ENCODE measurements at regions not wholly inside any gene's neighbourhood (a gene's known extent, or its start where the extent isn't known, plus 50 kb on each side); places are given as distances from the start of the nearest gene placed in this dataset.
"Not testable (repeated sequence)": the region's sequence is repeated elsewhere in the genome, so short reads cannot be mapped to it uniquely, and the experiment has no call there.

- no peak for DNase-seq (ENCODE audit: low read depth)
These were observed 349.6 kb upstream of the KCNH7 start for GRCh38 chr2:163187995-163188655.

DNA sequence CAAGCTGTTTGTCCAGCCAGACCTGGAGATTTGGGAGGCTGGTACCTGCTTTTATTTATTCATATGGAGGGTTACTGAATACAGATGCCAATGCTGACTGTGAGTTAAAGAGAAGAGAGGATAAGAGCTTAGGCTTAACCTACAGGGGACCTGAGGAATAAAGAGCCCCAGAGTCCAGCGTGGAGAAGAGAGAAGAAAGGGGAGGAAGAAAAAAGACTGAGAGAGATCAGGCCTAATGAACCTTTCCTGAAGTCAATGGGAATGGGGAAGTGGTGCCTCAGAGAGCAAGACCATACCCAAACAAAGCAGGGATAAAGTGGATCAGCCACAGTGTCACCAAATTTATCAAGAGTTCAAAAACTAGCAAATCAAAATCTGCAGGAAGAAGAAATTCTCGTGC, 348.6 kb upstream of the KCNH7 start:
- no peak for DNase-seq (ENCODE audit: low read depth)

DNA sequence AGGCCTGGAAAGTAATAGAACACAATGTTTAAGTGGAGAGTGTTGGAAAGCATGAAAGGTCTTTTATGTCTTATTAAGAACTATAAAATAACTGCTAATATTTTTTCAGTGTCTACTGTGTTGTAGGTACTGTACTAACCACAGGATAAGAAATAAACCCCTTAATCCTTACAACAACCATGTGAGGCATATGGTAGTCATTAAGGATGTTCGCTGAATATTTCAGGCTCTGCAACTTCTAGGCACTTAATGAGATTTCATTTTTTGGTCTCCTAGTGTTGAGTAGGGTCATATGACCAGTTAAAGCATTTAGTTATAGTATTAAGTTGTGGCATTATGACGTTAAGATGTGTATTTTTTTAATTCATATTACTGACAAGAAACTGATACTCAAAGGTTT, 346.6 kb upstream of the KCNH7 start:
- DNase-seq (ENCODE audit: low read depth) = no peak

GRCh38 chr2:163182764-163183354, 344.3 kb upstream of the KCNH7 start:
- DNase-seq (ENCODE audit: low read depth) = no peak

GRCh38 chr2:163177592-163177991, 339.0 kb upstream of the KCNH7 start:
- no peak for DNase-seq (ENCODE audit: low read depth)

- no peak for DNase-seq (ENCODE audit: low read depth)
These were observed 336.7 kb upstream of the KCNH7 start for GRCh38 chr2:163175294-163175693.

- no peak for DNase-seq (ENCODE audit: low read depth)
These were observed 335.0 kb upstream of the KCNH7 start for GRCh38 chr2:163173591-163173990.

- no peak for DNase-seq (ENCODE audit: low read depth)
These were observed 333.4 kb upstream of the KCNH7 start for GRCh38 chr2:163171786-163172530.

- no peak for DNase-seq (ENCODE audit: low read depth)
These were observed 319.4 kb upstream of the KCNH7 start for GRCh38 chr2:163157891-163158496.

- no peak for DNase-seq (ENCODE audit: low read depth)
These were observed 318.8 kb upstream of the KCNH7 start for GRCh38 chr2:163157411-163157810.

DNA sequence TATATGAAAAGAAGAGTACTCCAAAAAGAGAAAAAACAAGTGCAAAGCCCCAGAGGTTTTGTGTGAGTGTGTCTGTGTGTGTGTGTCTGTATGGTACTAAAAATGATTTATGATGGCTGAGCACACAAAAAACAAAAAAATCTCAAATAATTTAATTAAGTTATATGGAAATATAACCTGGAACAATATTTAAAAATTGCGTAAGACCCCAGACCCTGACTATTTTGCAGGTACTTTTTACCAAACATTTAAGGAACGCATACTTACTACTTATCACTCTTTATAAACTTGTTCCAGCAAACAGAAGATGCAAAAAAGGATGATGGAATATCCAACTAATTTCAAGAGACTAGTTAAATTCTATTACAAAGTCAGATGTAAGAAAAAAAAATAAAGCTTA, 317.4 kb upstream of the KCNH7 start:
- DNase-seq (ENCODE audit: low read depth) = no peak

DNA sequence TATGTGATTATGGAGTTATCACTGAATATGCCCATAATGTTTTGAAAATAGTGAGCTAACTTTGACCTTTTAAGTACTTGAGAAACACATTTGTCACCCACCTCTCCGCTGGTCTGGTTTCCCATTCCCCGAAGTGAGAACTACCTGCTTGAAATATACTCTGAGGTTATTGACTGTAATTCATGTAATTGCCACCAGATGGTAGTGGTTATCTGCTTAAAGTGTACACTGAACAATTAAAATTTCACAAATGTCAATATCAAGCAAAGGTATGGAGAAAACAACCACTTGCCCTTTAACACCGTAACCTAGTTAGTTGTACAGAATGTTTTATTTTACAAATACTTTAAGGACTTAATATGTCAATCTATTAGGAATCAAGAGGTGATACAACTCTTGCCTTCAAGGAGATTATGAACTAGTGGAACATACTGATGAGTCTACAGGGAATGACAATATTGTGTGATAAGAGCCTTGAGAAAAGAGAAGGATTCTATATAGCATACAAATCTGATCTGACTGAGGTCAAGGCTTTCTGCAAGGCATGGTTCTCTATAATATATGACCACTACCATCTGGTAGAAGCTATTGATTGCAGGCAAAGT, 316.8 kb upstream of the KCNH7 start:
- DNase-seq (ENCODE audit: low read depth) = no peak

- no peak for DNase-seq (ENCODE audit: low read depth)
These were observed 304.1 kb upstream of the KCNH7 start for GRCh38 chr2:163142618-163143017.

- DNase-seq (ENCODE audit: low read depth) = no peak
These were observed 300.4 kb upstream of the KCNH7 start for GRCh38 chr2:163138947-163139346.

GRCh38 chr2:163135256-163135655, 296.7 kb upstream of the KCNH7 start:
- no peak for DNase-seq (ENCODE audit: low read depth)

GRCh38 chr2:163133602-163134001, 295.0 kb upstream of the KCNH7 start:
- no peak for DNase-seq (ENCODE audit: low read depth)

- DNase-seq (ENCODE audit: low read depth) = no peak
These were observed 294.3 kb upstream of the KCNH7 start for GRCh38 chr2:163132850-163133249.

DNA sequence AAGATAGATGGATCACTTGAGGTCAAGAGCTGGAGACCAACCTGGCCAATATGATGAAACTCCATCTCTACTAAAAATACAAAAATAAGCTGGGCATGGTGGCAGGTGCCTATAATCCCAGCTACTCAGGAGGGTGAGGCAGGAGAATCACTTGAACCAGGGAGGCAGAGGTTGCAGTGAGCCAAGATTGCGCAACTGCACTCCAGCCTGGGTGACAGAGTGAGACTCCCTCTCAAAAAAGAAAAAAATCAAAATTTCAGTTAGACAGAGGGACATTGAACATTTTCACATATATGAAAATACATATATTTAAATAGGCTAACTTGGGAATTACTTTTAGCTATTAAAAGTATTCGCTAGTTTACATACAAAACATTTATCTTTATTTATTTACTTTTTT, 293.6 kb upstream of the KCNH7 start:
- not testable (repeated sequence) for DNase-seq (ENCODE audit: low read depth)

DNA sequence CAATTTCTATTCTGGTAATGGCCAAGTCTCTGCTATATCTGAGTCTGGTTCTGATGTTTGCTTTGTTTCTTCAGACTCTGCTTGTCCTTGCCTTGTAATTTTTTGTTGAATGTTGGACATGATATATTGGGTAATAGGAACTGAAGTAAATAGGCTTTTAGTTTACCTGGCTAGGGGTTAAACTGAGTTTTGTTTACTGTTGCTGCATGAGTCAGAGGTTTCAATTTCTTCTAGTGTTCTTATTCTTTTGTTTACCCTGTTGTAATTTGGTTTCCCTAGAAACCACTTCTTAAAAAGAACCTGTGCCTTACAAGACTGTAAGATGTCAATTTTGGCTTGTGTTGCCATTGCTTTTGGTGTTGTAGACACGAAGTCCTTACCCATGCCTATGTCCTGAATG, 285.0 kb upstream of the KCNH7 start:
- no peak for DNase-seq (ENCODE audit: low read depth)

- no peak for DNase-seq (ENCODE audit: low read depth)
These were observed 283.7 kb upstream of the KCNH7 start for GRCh38 chr2:163122257-163122656.

GRCh38 chr2:163121483-163121882, 282.9 kb upstream of the KCNH7 start:
- no peak for DNase-seq (ENCODE audit: low read depth)

DNA sequence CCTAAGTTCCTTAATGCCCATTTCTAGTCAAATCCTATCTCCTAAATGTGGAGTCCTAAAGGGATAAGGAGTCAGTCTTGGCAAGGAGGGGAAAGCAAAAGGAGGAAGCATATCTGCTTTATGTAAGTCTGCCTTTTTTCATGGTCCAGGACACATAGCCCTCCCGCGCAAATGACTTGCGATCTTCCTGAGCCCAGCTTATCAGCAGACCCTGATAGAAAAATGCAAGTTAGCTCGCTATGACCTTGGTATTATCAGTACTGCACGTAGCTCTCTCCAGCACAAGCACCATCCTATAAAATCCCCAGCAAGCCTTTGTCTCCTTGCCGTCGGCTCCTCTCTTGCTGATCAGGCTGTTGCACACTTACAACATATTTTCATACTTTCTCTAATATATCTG, 281.4 kb upstream of the KCNH7 start:
- DNase-seq (ENCODE audit: low read depth) = no peak
